ENCODE measurements at regions not wholly inside any gene's neighbourhood (a gene's known extent, or its start where the extent isn't known, plus 50 kb on each side); places are given as distances from the start of the nearest gene placed in this dataset.

- Mint-ChIP-seq H3K27me3 (ENCODE audit: low read depth) (no peaks in the 10 kb centered on the region), H3K4me3 (no peak overlapping the region), H3K36me3 (ENCODE audit: low read depth) (no peaks in the 10 kb centered on the region), H3K4me1 (peaks cover 7% of the 10 kb centered on the region), H3K27ac (ENCODE audit: unreplicated experiment) (no peak overlapping the region), H3K9me3 (peaks cover 2% of the 10 kb centered on the region)
- no peak for DNase-seq (ENCODE audit: low read depth, low spot score)
- TF ChIP-seq, protein P1, sequence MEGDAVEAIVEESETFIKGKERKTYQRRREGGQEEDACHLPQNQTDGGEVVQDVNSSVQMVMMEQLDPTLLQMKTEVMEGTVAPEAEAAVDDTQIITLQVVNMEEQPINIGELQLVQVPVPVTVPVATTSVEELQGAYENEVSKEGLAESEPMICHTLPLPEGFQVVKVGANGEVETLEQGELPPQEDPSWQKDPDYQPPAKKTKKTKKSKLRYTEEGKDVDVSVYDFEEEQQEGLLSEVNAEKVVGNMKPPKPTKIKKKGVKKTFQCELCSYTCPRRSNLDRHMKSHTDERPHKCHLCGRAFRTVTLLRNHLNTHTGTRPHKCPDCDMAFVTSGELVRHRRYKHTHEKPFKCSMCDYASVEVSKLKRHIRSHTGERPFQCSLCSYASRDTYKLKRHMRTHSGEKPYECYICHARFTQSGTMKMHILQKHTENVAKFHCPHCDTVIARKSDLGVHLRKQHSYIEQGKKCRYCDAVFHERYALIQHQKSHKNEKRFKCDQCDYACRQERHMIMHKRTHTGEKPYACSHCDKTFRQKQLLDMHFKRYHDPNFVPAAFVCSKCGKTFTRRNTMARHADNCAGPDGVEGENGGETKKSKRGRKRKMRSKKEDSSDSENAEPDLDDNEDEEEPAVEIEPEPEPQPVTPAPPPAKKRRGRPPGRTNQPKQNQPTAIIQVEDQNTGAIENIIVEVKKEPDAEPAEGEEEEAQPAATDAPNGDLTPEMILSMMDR (conservative IDR thresholded peaks at IDR 0.05) = no peak
These were observed 392.1 kb downstream of the TDRD15 start for GRCh38 chr2:21515903-21516302.

- no peak overlapping the region for H3K4me3 Mint-ChIP-seq
- no peaks in the 10 kb centered on the region for H3K27me3 Mint-ChIP-seq (ENCODE audit: low read depth)
- H3K4me1 Mint-ChIP-seq = peaks cover 7% of the 10 kb centered on the region
- no peak for DNase-seq (ENCODE audit: low read depth, low spot score)
- H3K27ac Mint-ChIP-seq (ENCODE audit: unreplicated experiment) = no peak overlapping the region
- H3K36me3 Mint-ChIP-seq (ENCODE audit: low read depth) = no peaks in the 10 kb centered on the region
- H3K9me3 Mint-ChIP-seq = peaks cover 2% of the 10 kb centered on the region
- TF ChIP-seq, protein P1 (conservative IDR thresholded peaks at IDR 0.05) = no peak
These were observed 395.6 kb downstream of the TDRD15 start for GRCh38 chr2:21519412-21519811.

GRCh38 chr2:21519821-21520220, 396.1 kb downstream of the TDRD15 start:
- no peaks in the 10 kb centered on the region for H3K27me3 Mint-ChIP-seq (ENCODE audit: low read depth)
- TF ChIP-seq, protein P1 (conservative IDR thresholded peaks at IDR 0.05) = no peak
- peaks cover 2% of the 10 kb centered on the region for H3K9me3 Mint-ChIP-seq
- H3K4me1 Mint-ChIP-seq = peaks cover 7% of the 10 kb centered on the region
- H3K4me3 Mint-ChIP-seq = no peak overlapping the region
- no peak for DNase-seq (ENCODE audit: low read depth, low spot score)
- H3K27ac Mint-ChIP-seq (ENCODE audit: unreplicated experiment) = no peak overlapping the region
- H3K36me3 Mint-ChIP-seq (ENCODE audit: low read depth) = no peaks in the 10 kb centered on the region

- H3K9me3 Mint-ChIP-seq = peaks cover 12% of the 10 kb centered on the region
These were observed 412.1 kb downstream of the TDRD15 start for GRCh38 chr2:21535826-21536225.

GRCh38 chr2:21539685-21540084, 415.9 kb downstream of the TDRD15 start:
- Mint-ChIP-seq H3K27ac (ENCODE audit: unreplicated experiment) (no peak overlapping the region), H3K9me3 (peaks cover 11% of the 10 kb centered on the region), H3K27me3 (ENCODE audit: low read depth) (no peaks in the 10 kb centered on the region), H3K4me1 (no peaks in the 10 kb centered on the region), H3K36me3 (ENCODE audit: low read depth) (peaks cover 5% of the 10 kb centered on the region), H3K4me3 (no peak overlapping the region)
- DNase-seq (ENCODE audit: low read depth, low spot score) = no peak
- TF ChIP-seq, protein P1 (conservative IDR thresholded peaks at IDR 0.05) = no peak

More at GRCh38 chr2:21535826-21536225, 412.1 kb downstream of the TDRD15 start:
- DNase-seq (ENCODE audit: low read depth, low spot score) = no peak
- TF ChIP-seq, protein P1 (conservative IDR thresholded peaks at IDR 0.05) = no peak
- Mint-ChIP-seq H3K4me3 (no peak overlapping the region), H3K4me1 (no peaks in the 10 kb centered on the region), H3K36me3 (ENCODE audit: low read depth) (peaks cover 6% of the 10 kb centered on the region), H3K27me3 (ENCODE audit: low read depth) (peaks cover 2% of the 10 kb centered on the region), H3K27ac (ENCODE audit: unreplicated experiment) (no peak overlapping the region)

DNA sequence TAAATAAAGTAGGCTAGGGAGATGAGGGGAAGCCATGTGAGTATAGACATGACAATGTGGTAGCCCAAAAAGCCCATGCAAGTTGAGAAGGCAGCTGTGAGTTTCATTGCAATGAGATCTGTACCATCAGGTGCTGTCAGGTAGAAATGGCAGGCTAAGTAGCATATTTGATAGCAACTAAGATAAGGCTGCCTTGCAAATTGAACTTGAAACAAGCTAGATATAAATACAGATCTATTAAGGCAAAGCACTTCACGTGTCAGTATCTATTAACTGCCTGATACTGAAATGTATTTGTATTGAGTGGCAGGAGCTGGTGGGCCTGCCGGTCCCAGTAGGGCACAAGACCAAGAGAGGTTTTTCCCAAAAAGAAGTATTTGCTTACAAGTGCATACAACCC, 419.9 kb downstream of the TDRD15 start:
- no peaks in the 10 kb centered on the region for H3K9me3 Mint-ChIP-seq
- H3K36me3 Mint-ChIP-seq (ENCODE audit: low read depth) = no peaks in the 10 kb centered on the region
- TF ChIP-seq, protein P1 (conservative IDR thresholded peaks at IDR 0.05) = no peak
- no peaks in the 10 kb centered on the region for H3K4me1 Mint-ChIP-seq
- no peak for DNase-seq (ENCODE audit: low read depth, low spot score)
- no peaks in the 10 kb centered on the region for H3K27me3 Mint-ChIP-seq (ENCODE audit: low read depth)
- H3K4me3 Mint-ChIP-seq = no peak overlapping the region
- H3K27ac Mint-ChIP-seq (ENCODE audit: unreplicated experiment) = no peak overlapping the region

Measured in neural crest cell (in vitro differentiated cells).